ENCODE measurements at regions not wholly inside any gene's neighbourhood (a gene's known extent, or its start where the extent isn't known, plus 50 kb on each side); places are given as distances from the start of the nearest gene placed in this dataset.

DNA sequence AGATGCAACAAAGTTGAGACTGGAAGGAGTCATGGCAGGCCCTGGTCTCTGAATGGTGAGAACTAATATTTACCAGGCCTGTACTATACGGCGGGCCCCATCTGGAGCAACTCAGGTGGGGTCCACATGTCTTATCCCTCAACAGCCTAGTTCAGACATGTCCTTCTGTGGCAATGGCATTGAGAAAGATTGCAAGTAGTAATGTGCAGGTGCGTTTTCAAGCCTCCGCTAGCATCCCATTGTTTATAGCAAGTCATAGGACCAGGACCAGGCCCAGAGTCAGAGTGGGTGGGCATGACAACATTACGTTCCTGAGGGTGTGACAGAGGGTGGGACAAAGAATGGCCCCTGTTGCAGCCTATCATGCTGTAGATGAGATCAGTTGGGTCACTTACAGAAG, 541.1 kb downstream of the EFNB2 start:
- TF ChIP-seq, protein P1, sequence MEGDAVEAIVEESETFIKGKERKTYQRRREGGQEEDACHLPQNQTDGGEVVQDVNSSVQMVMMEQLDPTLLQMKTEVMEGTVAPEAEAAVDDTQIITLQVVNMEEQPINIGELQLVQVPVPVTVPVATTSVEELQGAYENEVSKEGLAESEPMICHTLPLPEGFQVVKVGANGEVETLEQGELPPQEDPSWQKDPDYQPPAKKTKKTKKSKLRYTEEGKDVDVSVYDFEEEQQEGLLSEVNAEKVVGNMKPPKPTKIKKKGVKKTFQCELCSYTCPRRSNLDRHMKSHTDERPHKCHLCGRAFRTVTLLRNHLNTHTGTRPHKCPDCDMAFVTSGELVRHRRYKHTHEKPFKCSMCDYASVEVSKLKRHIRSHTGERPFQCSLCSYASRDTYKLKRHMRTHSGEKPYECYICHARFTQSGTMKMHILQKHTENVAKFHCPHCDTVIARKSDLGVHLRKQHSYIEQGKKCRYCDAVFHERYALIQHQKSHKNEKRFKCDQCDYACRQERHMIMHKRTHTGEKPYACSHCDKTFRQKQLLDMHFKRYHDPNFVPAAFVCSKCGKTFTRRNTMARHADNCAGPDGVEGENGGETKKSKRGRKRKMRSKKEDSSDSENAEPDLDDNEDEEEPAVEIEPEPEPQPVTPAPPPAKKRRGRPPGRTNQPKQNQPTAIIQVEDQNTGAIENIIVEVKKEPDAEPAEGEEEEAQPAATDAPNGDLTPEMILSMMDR (IDR thresholded peaks at IDR 0.05; ENCODE audit: low read depth, low read length, poor library complexity, severe bottlenecking) = no peak
- no peak for TF ChIP-seq EZH2phosphoT487 (IDR thresholded peaks at IDR 0.05; ENCODE audit: borderline replicate concordance, low read length)
